ENCODE measurements at regions not wholly inside any gene's neighbourhood (a gene's known extent, or its start where the extent isn't known, plus 50 kb on each side); places are given as distances from the start of the nearest gene placed in this dataset.

DNA sequence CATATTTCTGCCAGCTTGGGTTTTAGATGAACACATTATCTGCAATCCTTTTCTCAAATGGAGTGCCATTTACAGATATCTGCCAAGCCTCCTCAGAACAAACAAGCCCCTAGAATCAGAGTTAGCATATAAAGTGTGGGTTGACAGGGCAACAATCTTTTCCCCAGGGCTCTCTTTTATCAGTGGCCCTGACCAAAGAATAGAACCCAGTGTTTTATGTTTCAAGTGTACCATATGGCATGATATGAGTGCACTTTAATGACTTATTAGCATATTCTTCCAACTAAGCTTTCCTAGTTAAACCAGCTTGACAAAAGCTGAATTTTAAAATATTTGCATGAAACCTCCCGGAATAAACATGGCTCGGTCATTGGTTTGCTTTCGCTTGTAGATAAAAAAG, 57.3 kb downstream of the EVX1 start:
- DNase-seq, result no peak

DNA sequence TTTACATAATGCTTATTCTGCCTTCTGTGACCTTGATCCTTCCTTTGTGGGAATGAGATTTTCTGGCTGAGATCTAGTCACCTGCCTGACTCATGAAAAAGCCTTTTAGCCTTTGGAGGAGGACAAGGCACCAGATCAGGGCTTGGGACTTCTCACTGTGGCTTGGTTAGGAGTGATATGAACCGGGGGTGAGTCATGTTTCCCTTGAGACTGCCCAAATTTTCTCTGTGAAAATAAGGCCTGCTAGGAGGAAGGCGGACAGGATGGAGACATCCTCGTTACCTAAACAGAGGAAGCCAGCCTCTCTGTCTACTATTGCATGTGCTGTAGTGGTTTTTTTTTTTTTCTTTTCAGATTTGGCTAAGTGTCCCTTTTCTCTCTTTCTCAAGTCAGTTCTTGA, 57.8 kb downstream of the EVX1 start:
- DNase-seq, result peak; percentile 65

DNA sequence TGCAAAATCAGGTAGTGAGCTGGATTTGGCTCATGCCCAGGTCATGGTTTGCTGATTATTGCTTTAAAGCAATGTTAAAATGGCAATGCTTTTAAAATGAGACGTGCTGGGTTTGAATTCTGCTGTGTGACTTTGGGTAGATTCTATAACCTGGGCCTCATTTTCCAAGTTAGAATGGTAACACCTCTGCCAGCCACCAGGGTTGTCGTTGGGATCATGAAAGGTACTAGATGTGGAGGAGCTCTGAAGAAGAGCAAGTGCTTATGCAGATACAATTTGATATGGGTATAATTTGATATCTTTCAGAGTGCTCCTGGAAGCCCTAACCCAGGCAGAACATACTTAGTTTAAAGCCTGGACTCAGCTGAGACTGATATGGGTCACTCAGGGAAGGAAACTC, 60.0 kb downstream of the EVX1 start:
- DNase-seq, result no peak

DNA sequence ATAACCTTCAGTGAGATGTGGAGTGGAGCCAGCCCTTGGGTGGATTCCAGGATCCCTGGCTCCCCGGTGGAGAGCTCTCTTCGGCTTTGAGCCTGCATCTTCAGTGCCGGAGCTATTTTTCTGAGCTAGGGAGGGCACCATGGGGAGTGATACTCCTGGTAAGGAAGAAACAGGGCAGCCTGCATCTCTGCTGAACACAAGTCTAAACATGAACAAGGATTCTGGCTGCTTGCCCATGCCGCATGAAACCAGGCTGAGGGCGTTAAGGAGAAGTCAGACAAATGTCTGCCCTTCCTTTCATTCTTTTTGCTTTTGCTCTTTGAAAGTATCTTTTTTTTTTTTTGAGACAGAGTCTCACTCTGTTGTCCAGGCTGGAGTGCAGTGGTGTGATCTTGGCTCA, 60.4 kb downstream of the EVX1 start:
- no peak for DNase-seq

DNA sequence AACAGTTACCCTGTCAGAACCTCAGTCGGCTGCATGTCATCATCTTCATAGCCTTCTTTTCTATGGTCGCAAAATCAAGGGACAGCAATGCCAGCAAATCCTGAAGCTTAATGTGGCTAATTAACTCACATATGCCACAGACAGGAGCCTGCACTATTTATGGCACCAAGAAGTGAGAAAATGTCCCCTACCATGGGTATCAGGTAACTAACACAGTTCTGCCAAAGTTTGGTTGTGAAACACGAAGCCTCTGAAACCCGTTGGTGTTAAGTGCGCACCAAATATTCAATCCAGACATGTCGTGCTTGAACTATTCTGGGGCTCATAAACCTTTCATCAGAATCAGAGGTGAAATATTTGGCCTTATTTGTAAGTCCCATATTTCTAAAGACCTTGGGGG, 63.3 kb downstream of the EVX1 start:
- DNase-seq, result no peak

DNA sequence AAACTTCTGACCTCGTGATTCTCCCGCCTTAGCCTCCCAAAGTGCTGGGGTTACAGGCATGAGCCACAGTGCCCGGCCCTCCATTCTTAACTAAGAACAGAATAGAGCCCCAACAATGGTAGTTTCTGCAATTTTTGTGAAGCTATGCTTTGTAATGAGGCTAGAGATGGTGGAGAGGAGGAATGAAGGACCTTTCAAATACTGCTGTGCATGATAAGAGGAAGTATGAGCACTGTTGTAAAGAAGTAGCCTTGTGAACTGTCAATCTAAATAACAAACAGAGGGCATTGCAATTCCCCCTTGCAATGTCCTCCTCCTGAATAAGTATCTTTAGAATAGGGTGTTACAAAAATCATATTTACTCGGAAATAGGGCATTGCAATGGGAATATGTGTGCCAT, 70.2 kb downstream of the EVX1 start:
- no peak for DNase-seq

DNA sequence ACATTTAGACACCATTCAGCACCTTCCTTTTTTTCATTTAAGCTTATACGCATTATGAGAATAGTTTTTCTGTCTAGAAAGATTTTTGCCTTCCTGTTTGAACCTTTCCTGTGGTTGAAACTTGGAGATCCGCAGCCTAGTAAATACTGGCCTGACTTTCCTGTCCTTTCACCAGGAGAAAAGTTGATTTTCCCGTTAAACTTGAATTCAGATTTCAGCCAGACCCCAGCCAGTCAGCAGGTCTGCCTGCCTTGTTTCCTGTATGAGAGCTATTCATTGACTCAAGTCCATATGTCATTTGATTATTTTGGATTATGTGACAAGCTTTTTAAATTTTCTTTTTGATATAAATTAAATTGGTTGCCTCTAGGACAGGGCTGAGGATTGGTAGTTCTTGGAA, 71.5 kb downstream of the EVX1 start:
- no peak for DNase-seq

DNA sequence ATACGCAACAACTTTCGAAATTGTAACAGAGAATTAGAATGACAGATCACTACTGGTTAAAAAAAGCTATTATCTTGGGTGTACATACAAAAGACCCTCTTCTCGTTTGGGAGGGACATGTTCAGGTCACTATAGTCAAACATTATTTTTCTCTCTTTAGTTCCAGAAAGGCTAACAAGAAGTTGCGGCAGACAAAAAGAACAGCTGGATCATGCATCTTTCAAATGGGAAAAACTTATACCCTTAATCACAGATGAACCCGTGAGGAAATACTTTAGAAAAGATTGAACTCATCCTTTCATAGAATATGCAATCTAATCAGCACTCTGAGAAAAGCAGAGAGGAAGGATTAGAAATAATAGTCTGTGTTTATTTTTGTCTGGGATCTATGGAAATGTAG, 72.5 kb downstream of the EVX1 start:
- no peak for DNase-seq

DNA sequence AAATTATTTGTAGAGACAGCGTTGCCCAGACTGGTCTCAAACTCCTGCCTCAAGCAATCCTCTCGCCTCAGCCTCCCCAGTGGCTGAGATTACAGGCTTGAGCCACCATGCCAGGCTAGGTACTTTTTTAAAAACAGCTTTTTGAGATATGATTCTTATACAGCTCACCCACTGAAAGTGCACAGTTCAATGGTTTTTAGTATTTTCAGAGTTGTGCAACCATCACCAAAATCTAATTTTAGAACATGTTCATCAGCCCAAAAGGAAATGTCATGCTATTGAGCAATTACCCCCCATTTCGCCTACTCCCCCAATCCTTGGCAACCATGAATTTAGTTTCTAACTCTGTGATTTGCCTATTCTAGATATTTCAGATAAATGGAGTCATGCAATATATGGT, 73.7 kb downstream of the EVX1 start:
- no peak for DNase-seq

DNA sequence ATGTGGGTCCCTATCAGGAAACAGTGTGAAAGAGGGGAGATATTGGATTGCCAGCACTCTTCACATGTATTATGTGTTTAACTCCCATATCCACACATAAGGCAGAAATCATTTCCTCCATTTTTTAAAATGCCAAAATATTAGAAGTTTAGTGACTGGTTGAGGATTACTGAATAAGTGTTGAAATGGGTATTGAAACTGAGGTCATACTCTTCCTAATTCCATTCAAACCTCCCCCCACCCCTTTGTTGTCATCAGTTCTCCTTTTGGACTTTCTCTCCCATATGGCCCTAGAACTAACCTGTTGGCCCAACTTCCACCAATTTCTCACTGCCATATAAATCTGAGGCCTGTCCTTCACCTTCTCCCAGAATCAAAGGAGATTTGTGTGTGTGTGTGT, 81.6 kb downstream of the EVX1 start:
- DNase-seq, result no peak

DNA sequence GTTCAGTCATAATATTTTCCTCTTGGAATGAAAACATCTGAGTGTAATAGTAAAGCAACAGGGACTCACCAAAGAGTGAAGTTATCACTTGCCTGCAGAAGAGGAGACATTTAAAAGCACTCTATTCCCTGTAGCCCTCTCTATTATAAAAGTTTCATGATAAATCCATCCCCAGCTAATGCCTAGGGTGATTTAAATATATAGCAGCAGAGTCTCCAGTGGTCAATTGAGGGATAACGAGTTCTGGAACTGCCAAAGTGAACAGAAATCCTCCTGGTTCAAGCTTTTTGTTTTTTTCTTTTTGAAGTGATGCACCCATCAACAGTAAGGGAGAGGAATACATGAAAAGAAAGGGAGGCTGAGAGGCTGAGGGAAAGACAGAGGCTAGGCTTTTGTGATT, 87.3 kb downstream of the EVX1 start:
- DNase-seq, result no peak

DNA sequence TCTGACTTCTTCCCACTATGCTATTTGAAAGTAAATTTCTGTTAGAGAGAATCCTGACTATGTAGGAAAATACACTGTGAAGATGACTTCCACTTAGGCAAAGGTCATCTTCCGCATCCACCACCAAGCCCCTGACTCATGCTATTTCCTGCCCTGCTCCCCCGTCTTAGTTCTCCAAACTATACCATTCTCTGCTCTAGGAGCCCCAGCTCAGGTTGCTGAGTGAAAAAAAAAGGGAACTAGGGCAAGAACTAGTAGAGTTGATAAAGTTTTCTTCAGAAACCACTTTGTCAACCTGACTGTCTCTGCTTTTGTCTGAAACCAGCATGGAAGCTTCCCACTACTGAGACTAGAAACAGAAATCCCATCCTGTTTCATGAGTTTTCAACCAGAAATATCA, 96.9 kb downstream of the EVX1 start:
- DNase-seq, result peak; percentile 65

DNA sequence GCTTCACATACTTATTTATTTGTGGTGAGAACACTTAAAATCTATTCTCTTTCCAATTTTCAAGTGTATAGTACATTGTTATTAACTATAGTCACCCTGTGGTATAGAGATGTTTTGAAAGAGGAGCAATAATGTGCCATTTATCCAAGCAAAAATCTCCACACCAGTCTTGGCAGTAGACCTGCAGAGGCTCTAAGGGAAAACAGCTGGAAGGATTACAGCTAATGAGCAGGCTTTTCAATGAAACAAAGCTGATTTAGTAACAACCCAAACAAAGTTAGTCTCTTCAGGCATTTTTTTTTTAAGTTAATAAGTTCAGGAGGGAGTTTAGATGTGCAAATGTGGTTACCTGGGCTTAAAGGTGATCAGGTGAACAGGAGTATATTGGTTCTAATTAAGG, 101.9 kb downstream of the EVX1 start:
- DNase-seq, result no peak

DNA sequence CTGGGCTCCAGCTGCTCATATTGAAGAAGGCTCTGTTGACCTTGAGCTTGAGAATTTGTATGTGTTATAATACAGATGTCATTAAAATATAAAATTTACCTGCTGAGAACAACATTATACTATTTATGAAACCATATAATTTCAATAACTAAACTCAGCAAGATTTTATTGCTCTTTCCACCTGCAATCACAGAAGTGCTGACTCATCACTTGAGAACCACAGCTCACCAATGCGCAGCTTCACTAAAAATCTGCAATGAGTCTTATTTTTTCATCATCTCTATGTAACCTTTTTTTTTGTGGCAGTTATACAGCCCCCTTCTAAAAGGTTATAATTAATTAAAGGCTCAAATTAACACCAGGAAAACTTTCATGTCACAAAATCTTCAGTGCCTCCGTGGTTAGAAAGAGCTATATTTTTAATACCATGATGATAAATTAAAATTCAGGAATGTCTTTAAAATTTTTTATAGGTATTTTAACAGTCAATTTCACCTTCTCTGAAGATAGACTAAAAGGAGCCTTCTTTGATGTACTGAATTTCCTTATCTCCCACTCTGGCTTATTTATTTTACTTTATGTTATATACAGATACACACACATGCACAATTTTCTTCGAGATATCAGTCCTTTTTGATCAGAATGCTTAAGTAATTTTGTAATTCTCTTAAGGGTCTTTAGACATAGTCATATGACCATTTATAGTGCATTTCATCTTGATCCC, 102.7 kb downstream of the EVX1 start:
- DNase-seq, result no peak

DNA sequence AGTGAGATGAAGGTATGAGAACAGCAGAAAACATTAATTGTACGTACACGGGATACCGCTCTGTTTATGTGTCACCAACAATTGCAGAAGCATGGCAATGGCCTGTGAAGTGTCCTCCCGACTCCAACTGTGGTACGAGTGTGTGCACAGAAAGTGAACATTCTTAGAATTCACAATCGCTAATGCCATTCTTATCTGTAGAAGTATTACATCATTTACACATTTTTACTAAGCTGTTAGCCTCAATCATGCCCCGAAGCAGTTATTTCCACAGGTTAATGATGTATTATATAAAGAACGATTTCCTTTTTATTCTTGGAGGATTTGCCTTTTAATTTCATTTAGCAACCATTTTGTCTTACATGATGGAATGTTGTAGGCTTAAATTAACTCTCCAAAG, 103.4 kb downstream of the EVX1 start:
- peak; percentile 72 for DNase-seq

DNA sequence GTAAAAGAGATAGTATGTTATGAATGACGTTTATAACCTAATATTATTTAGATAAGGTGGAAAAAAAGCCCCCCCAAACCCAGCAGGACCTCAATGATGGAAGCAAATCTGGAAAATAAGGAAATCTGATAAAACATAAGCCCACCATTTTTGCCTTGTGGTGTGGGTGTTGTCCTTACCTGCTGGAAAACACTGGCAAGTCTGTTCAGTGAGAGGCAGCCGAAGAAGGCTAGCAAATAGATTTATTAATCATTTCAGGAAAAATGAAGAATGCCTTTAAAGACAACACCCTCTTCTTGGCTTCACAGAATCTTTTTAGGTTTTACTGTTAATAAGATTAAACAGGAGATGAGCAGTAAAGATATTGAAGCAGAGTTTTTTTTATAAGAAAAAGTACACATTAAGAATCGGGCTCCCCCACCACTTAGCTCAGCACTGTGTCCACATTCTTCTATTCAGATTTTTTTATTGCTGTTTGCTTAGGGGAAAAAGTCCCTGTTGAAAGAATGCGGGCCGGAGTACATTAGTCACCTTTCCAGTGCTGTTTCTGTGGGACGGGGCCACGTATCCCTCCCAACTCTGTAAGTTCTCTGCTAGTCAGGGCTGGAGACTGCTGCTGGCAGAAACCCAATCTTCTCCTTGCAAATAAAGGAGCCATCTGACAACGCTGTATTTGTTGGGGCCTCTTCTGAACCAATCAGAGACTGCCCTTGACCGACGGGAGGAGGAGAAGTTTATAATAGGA, 104.1 kb downstream of the EVX1 start:
- DNase-seq, result peak; percentile 93

DNA sequence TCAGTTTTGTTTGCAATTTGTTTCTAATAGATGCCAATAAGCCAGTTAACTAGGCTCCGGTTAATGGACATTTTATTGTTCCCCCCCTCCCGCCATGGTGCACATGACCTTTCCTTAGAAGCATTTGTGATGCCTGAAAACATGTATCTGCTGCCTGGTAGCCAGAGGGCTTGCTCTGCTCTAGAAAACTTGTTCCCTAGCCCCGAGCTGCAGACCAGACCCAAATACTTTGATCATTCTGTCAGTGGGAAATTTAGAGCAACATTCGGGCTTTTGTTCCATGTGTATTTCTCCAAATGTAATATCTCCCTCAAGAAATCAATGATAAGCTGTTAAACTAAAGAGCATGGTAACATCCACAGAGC, 104.7 kb downstream of the EVX1 start:
- DNase-seq, result no peak

DNA sequence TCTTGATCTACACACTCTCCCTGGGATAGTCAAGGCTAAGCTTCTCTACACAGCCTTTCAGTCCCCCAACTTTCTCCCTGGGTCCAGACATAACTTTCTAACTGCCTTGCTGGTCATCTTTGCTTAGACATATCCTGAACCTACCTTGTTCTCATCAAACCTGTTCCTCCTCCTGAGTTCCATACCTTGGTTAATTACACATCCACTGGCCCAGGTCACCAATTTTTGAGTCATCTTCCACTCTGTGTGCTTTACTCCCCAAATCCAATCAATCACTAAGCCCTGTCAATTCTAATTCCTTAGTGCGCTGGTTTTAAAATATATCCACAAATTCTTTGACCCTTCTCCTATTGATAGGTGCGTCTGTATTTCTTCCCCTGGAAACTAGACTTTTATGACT, 107.0 kb downstream of the EVX1 start:
- DNase-seq, result no peak

DNA sequence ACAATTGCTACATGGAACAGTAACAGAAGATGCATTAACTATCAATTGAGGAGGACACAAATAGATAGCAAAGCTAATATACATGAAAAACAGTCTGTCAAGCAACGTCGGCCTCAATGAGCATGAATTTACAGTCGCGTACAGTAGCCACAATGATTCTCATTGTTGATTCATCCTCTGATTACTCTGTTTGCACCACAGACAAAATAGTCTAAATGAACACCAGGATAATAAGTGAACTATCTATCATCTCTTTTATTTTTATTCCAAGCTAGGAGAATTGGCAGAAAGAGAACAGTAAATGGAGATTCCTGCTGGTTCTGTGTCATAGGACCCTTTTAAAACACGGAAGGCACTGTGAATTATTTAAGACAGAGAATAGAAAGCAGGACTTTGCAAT, 108.5 kb downstream of the EVX1 start:
- DNase-seq, result no peak

DNA sequence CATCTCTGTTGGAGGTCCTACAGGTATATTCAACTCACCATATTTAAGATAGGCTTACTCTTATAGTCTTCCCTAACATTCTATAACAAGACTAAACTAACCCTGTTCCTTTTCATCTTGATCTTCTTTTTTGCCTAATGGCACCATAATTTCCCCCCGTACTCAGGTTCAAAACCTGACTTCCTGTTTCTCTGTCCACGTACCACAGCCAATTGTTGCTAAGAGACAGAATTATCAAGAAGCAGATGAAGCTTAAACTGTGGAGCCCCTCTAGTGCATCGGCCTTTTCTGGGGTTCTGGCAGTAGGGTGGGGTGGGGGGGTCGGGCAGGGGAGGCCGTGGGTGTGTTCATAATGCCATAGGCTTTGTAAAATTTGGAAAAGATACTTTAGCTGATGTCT, 109.2 kb downstream of the EVX1 start:
- no peak for DNase-seq

DNA sequence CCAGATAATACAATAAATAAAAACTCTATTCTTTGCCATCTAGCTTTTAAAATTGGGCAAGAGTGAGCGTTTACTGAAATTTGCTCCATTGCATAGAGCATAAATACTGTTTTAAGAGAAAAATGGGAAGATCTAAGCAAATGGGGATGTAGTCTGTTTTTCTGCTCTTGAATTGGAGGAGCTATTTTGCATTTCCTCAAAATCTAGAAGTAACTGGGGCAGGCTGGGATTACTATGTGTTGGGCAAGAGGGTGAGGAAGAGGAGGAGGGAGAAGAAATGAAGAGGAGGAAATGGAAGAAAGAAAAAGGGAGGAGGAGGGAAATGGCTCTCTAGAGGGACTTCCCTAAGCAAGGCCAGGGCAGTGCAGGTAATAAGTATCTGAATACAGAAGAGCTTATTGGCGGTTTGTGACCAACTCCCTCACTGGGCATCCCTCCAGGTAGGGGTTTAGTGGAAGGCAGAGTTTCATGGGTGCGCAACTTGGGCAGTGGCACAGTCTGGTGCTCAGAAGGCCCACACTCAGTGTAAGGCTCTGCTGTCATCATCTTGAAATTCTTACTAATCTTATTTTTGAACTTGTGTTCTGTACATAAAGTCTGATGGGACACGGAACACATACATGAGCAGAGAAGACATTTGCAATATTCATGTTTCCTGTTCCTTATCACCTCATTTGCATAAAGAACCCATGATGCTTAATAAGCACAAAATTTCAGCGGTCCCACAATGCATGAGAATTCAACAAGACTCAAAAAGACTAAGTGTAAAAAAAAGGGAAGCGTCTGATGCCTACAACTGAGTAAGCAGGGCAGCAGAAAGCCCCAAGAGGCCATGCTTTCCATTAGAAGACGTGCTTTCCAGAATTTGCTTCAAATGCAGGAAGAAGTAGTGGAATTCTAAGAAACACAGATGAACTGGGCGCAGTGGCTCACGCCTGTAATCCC, 116.9 kb downstream of the EVX1 start:
- DNase-seq, result no peak

DNA sequence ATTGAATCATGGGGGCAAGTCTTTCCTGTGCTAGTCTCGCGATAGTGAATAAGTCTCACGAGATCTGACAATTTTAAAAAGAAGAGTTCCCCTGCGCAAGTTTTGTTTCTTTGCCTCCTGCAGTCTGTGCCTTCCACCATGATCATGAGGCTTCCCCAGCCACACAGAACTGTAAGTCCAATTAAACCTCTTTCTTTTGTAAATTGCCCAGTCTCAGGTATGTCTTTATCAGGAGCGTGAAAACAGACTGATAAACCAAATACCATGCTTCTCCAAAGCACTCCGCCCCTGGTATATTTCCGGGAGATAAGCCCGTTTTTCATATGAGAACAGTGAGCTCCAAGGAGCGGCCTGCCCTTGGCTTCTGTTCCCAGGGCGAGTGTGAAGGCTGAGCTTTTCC, 118.9 kb downstream of the EVX1 start:
- DNase-seq, result peak; percentile 29

DNA sequence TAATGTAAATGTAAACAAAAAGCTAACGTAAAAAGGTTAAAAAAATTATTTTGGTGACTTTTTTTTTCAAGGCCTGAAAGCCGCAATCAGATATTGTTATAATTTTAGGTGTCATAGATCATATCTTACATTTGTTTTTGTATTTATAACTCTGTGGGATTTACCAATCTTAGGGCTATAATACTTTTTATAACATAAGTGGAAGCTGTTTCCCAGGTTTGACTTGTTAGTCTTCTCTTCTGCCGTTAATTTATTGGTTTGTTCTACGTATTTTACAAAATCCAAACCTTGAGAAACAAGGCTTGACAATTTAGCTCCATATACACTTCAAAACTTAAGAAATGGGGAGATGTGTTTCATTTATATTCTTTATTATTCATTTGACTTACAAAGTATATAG, 119.4 kb downstream of the EVX1 start:
- no peak for DNase-seq

DNA sequence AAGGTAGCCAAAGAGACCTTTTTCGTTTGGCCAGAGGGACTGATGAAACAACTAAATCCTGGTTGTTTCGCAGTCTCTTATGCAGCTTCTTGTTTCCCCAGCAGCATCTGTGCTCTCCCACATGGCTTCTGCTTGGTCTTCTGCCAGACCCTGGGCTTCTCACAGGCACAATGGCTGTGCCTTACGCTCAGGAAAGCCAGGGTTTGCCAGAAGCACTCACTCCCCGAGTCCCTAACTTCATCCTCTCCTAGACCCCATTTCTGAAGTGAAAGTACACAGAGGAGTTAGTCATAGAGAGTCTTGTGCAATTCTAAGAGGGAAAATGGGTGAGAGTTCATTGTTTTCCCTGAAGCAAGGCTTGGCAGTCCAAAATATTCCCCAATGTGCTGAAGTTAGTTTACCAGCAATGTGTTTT, 121.7 kb downstream of the EVX1 start:
- DNase-seq, result peak; percentile 58
